ENCODE measurements at regions not wholly inside any gene's neighbourhood (a gene's known extent, or its start where the extent isn't known, plus 50 kb on each side); places are given as distances from the start of the nearest gene placed in this dataset.

GRCh38 chr13:64083396-64083795, 2667.7 kb upstream of the PCDH20 start:
- Histone ChIP-seq H2AK5ac (ENCODE audit: low read depth, low read length) (no peak overlapping the region), H3K79me1 (ENCODE audit: low read depth in 1 of 2, low read length in 2 of 2) (no peaks in the 10 kb centered on the region), H2BK20ac (ENCODE audit: low read depth, low read length) (no peak overlapping the region), H3K14ac (replicated peaks; ENCODE audit: low read depth, low read length) (no peak overlapping the region), H4K20me1 (ENCODE audit: insufficient read depth, low read length) (no peaks in the 10 kb centered on the region), H3K56ac (ENCODE audit: extremely low read depth, insufficient read depth, low read length) (no peak overlapping the region), H3K27ac (ENCODE audit: insufficient read depth, low read length) (no peak overlapping the region), H4K5ac (ENCODE audit: low read depth, low read length) (no peak overlapping the region), H3K9ac (ENCODE audit: low read depth, low read length) (no peak overlapping the region), H2AFZ (replicated peaks; ENCODE audit: low read length, poor library complexity) (no peak overlapping the region), H3K18ac (ENCODE audit: low read depth, low read length) (no peak overlapping the region), H3K36me3 (ENCODE audit: control insufficient read depth, insufficient read depth, low read length) (no peaks in the 10 kb centered on the region), H2BK15ac (ENCODE audit: low read depth, low read length) (no peak overlapping the region), H3K23ac (ENCODE audit: low read depth, low read length) (no peak overlapping the region), H3K4ac (ENCODE audit: low read depth, low read length) (no peak overlapping the region), H3K27me3 (ENCODE audit: control insufficient read depth, insufficient read depth, low read length) (no peaks in the 10 kb centered on the region), H3K9me1 (ENCODE audit: insufficient read depth, low read length) (no peaks in the 10 kb centered on the region), H4K8ac (ENCODE audit: low read depth in 2 of 2, low read length in 2 of 2) (no peak overlapping the region), H3K4me3 (ENCODE audit: insufficient read depth, low read depth, low read length) (no peak overlapping the region), H3K9me3 (ENCODE audit: control insufficient read depth, insufficient read depth, low read length) (no peaks in the 10 kb centered on the region), H2BK120ac (ENCODE audit: low read depth, low read length) (no peak overlapping the region), H2BK5ac (ENCODE audit: low read depth, low read length, poor library complexity, severe bottlenecking) (no peak overlapping the region), H3K4me1 (ENCODE audit: control insufficient read depth, insufficient read depth, low read length) (no peaks in the 10 kb centered on the region), H4K91ac (ENCODE audit: insufficient read depth, low read depth, low read length) (no peak overlapping the region), H3K4me2 (ENCODE audit: low read depth, low read length) (no peak overlapping the region), H2AK9ac (replicated peaks; ENCODE audit: low read depth, low read length, poor library complexity) (no peak overlapping the region)
- ATAC-seq (ENCODE audit: low read depth): no peak
- BruUV-seq (replicated peaks): no TSS peak
- in situ Hi-C loops (cut with MboI; ENCODE audit: low sequenced_read_pairs) (no loop called here), dilution Hi-C loops (cut with HindIII; ENCODE audit: low sequenced_read_pairs, unreplicated experiment) (no loop called here), intact Hi-C loops (cut with micrococcal nuclease) (no loop called here)
- ChIA-PET CTCF (no interaction called here), POLR2A (ENCODE audit: unreplicated experiment) (no interaction called here)
- TF ChIP-seq MXI1 (IDR thresholded peaks at IDR 0.05; ENCODE audit: borderline replicate concordance, low read depth, low read length) (no peak), NFE2L2 (IDR thresholded peaks at IDR 0.05; ENCODE audit: low read depth, low read length) (no peak), RAD21 (IDR thresholded peaks at IDR 0.05; ENCODE audit: low read length) (no peak), MAZ (IDR thresholded peaks at IDR 0.05; ENCODE audit: borderline replicate concordance, low read depth, low read length) (no peak), BHLHE40 (IDR thresholded peaks at IDR 0.05; ENCODE audit: low read depth, low read length) (no peak), MAFK (IDR thresholded peaks at IDR 0.05; ENCODE audit: low read depth, low read length) (no peak), POLR2A (IDR thresholded peaks at IDR 0.05; ENCODE audit: low read depth, low read length) (no peak), ELK1 (IDR thresholded peaks at IDR 0.05; ENCODE audit: borderline replicate concordance, low read depth, low read length) (no peak)
- TF ChIP-seq, protein P1, sequence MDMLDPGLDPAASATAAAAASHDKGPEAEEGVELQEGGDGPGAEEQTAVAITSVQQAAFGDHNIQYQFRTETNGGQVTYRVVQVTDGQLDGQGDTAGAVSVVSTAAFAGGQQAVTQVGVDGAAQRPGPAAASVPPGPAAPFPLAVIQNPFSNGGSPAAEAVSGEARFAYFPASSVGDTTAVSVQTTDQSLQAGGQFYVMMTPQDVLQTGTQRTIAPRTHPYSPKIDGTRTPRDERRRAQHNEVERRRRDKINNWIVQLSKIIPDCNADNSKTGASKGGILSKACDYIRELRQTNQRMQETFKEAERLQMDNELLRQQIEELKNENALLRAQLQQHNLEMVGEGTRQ (IDR thresholded peaks at IDR 0.05; ENCODE audit: low read depth, low read length): no peak
- TF ChIP-seq, protein P2, sequence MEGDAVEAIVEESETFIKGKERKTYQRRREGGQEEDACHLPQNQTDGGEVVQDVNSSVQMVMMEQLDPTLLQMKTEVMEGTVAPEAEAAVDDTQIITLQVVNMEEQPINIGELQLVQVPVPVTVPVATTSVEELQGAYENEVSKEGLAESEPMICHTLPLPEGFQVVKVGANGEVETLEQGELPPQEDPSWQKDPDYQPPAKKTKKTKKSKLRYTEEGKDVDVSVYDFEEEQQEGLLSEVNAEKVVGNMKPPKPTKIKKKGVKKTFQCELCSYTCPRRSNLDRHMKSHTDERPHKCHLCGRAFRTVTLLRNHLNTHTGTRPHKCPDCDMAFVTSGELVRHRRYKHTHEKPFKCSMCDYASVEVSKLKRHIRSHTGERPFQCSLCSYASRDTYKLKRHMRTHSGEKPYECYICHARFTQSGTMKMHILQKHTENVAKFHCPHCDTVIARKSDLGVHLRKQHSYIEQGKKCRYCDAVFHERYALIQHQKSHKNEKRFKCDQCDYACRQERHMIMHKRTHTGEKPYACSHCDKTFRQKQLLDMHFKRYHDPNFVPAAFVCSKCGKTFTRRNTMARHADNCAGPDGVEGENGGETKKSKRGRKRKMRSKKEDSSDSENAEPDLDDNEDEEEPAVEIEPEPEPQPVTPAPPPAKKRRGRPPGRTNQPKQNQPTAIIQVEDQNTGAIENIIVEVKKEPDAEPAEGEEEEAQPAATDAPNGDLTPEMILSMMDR (conservative IDR thresholded peaks at IDR 0.05; ENCODE audit: low read depth, low read length): no peak
- WGBS, 2 experiments (ENCODE audit: extremely low coverage in 2 of 2, insufficient read length in 1 of 2): no CpG with 5 or more reads among the region's 1 CpG
- DNase-seq: peak; percentile 6
